IMR-90 (cell line): ENCODE measurements at regions not wholly inside any gene's neighbourhood (a gene's known extent, or its start where the extent isn't known, plus 50 kb on each side); places are given as distances from the start of the nearest gene placed in this dataset.

Experiments
- ATAC-seq: fragments of 200-7000 bp; cut with Tn5 transposase; 2 replicates; pipeline ENCODE4 v1.9.1; 2020; ENCODE audit warnings: low read depth, mild to moderate bottlenecking, moderate library complexity
- BruUV-seq: library from RNA; stranded (reverse); fragments of 400-500 nt; replicated peaks from 2 replicates; lab custom pipeline; 2021; lab: Mats Ljungman, UMichigan
- CTCF ChIA-PET: fragments of 300-600 bp; formaldehyde crosslinking; extraction: SDS; loops from one replicate; lab custom pipeline; 2021; ENCODE audit warnings: antibody characterized with exemption; lab: Yijun Ruan, JAX
- POLR2A ChIA-PET: fragments of 300-600 bp; sonication (Branson Sonifier 250); formaldehyde crosslinking; loops from one replicate; lab custom pipeline; 2022; ENCODE audit warnings: antibody characterized with exemption; ENCODE audit not compliant: unreplicated experiment; lab: Charles Lee
- DNase-seq: peaks from one replicate; pipeline ENCODE4 v3.0.0; 2013
- H2AFZ ChIP-seq: replicated peaks from 2 replicates; pipeline ENCODE3; 2013; ENCODE audit warnings: low read length, mild to moderate bottlenecking; ENCODE audit not compliant: poor library complexity
- H2AK5ac ChIP-seq: 2 replicates; pipeline ENCODE4 v1.6.1; 2013; ENCODE audit warnings: low read depth, low read length, inconsistent platforms
- H2AK9ac ChIP-seq: replicated peaks from 2 replicates; pipeline ENCODE3; 2013; ENCODE audit warnings: mild to moderate bottlenecking, low read depth, low read length, moderate library complexity; ENCODE audit not compliant: poor library complexity
- H2BK120ac ChIP-seq: 2 replicates; pipeline ENCODE4 v1.6.1; 2013; ENCODE audit warnings: low read depth, low read length, inconsistent platforms
- H2BK15ac ChIP-seq: 3 replicates; pipeline ENCODE4 v1.6.1; 2013; ENCODE audit warnings: low read depth, low read length, inconsistent platforms
- H2BK20ac ChIP-seq: 2 replicates; pipeline ENCODE4 v1.6.1; 2013; ENCODE audit warnings: low read depth, mild to moderate bottlenecking, inconsistent platforms, low read length, moderate library complexity
- H2BK5ac ChIP-seq: 2 replicates; pipeline ENCODE4 v1.6.1; 2013; ENCODE audit warnings: mild to moderate bottlenecking, low read depth, low read length, inconsistent platforms; ENCODE audit not compliant: poor library complexity, severe bottlenecking
- H3K14ac ChIP-seq: replicated peaks from 2 replicates; pipeline ENCODE4 v1.6.1; 2013; ENCODE audit warnings: low read depth, low read length, inconsistent platforms
- H3K18ac ChIP-seq: 2 replicates; pipeline ENCODE4 v1.6.1; 2013; ENCODE audit warnings: low read depth, low read length, control low read depth
- H3K23ac ChIP-seq: 2 replicates; pipeline ENCODE4 v1.6.1; 2013; ENCODE audit warnings: low read depth, low read length, inconsistent platforms
- H3K27ac ChIP-seq: 2 replicates; pipeline ENCODE4 v1.5.1; 2013; ENCODE audit warnings: mild to moderate bottlenecking, control low read depth, low read length; ENCODE audit not compliant: insufficient read depth
- H3K27me3 ChIP-seq: 2 replicates; pipeline ENCODE4 v1.6.1; 2013; ENCODE audit warnings: low read length; ENCODE audit not compliant: control insufficient read depth, insufficient read depth
- H3K36me3 ChIP-seq: 2 replicates; pipeline ENCODE4 v1.6.1; 2013; ENCODE audit warnings: low read length, mixed read lengths; ENCODE audit not compliant: control insufficient read depth, insufficient read depth
- H3K4ac ChIP-seq: 2 replicates; pipeline ENCODE4 v1.6.1; 2013; ENCODE audit warnings: low read depth, low read length, inconsistent platforms
- H3K4me1 ChIP-seq: 2 replicates; pipeline ENCODE4 v1.6.1; 2013; ENCODE audit warnings: low read length, mixed read lengths; ENCODE audit not compliant: control insufficient read depth, insufficient read depth
- H3K4me2 ChIP-seq: 2 replicates; pipeline ENCODE4 v1.6.1; 2013; ENCODE audit warnings: low read depth, mild to moderate bottlenecking, control low read depth, low read length, moderate library complexity
- H3K4me3 ChIP-seq: 2 replicates; pipeline ENCODE4 v1.5.1; 2013; ENCODE audit warnings: low read depth, mild to moderate bottlenecking, control low read depth, low read length, moderate library complexity; ENCODE audit not compliant: insufficient read depth
- H3K56ac ChIP-seq: 2 replicates; pipeline ENCODE4 v1.6.1; 2013; ENCODE audit warnings: low read length, inconsistent platforms; ENCODE audit not compliant: insufficient read depth; ENCODE audit errors: extremely low read depth
- H3K79me1 ChIP-seq, 2 experiments: 2 replicates each; pipeline ENCODE4 v1.6.1; 2013; ENCODE audit warnings: low read length in 2 of 2, inconsistent platforms in 1 of 2, low read depth in 1 of 2
- H3K9ac ChIP-seq: 2 replicates; pipeline ENCODE4 v1.6.1; 2013; ENCODE audit warnings: low read depth, low read length, control low read depth
- H3K9me1 ChIP-seq: 2 replicates; pipeline ENCODE4 v1.6.1; 2013; ENCODE audit warnings: low read length, inconsistent platforms; ENCODE audit not compliant: insufficient read depth
- H3K9me3 ChIP-seq: 2 replicates; pipeline ENCODE4 v1.6.1; 2013; ENCODE audit warnings: low read length; ENCODE audit not compliant: control insufficient read depth, insufficient read depth
- H4K20me1 ChIP-seq: 2 replicates; pipeline ENCODE4 v1.6.1; 2013; ENCODE audit warnings: low read length, inconsistent platforms; ENCODE audit not compliant: insufficient read depth
- H4K5ac ChIP-seq: 2 replicates; pipeline ENCODE4 v1.6.1; 2013; ENCODE audit warnings: mild to moderate bottlenecking, low read depth, low read length, control low read depth
- H4K8ac ChIP-seq, 2 experiments: 2 replicates each; pipeline ENCODE4 v1.6.1; 2013; ENCODE audit warnings: low read depth in 2 of 2, low read length in 2 of 2, control low read depth in 1 of 2, inconsistent platforms in 1 of 2
- H4K91ac ChIP-seq: 2 replicates; pipeline ENCODE4 v1.6.1; 2013; ENCODE audit warnings: low read depth, low read length, inconsistent platforms; ENCODE audit not compliant: insufficient read depth
- BHLHE40 ChIP-seq: fragments of 150-350 bp; IDR thresholded peaks from 2 replicates; pipeline ENCODE4 v1.6.1; 2016; ENCODE audit warnings: mild to moderate bottlenecking, low read depth, low read length
- CHD1 ChIP-seq: IDR thresholded peaks from 2 replicates; pipeline ENCODE4 v1.6.1; 2012; ENCODE audit warnings: low read depth, low read length, improper control_type of control experiment
- MAFK ChIP-seq: IDR thresholded peaks from 2 replicates; pipeline ENCODE4 v1.6.1; 2012; ENCODE audit warnings: low read depth, low read length, improper control_type of control experiment
- WGBS, 2 experiments: methylation state at CpG; one replicate each; pipeline versions ENCODE4 v1.1.5 to v1.1.7; 2013; ENCODE audit warnings: missing lambda C conversion rate in 2 of 2; ENCODE audit not compliant: insufficient read length in 1 of 2; ENCODE audit errors: extremely low coverage in 2 of 2; 5-methylcytosine and 5-hydroxymethylcytosine counted together
- dilution Hi-C: fragments of 300-500 bp; cut with HindIII; formaldehyde crosslinking; loops from one replicate; pipeline ENCODE4 v1.14.3; 2018; ENCODE audit warnings: low sequenced_read_pairs; ENCODE audit not compliant: unreplicated experiment
- in situ Hi-C: fragments of 300-500 bp; cut with MboI; formaldehyde crosslinking; loops from 3 replicates; pipeline ENCODE4 v1.14.3; 2019; ENCODE audit warnings: low sequenced_read_pairs, inconsistent platforms, mixed read lengths
- intact Hi-C: fragments of 100-400 bp; cut with micrococcal nuclease; formaldehyde crosslinking; loops from 2 replicates; pipeline ENCODE4 v1.10.0; 2022

- no peaks in the 10 kb centered on the region for H3K27me3 ChIP-seq
- H4K5ac ChIP-seq = no peak overlapping the region
- CTCF ChIA-PET = no interaction called here
- no peak overlapping the region for H2BK5ac ChIP-seq
- dilution Hi-C loops = no loop called here
- H3K36me3 ChIP-seq = no peaks in the 10 kb centered on the region
- H3K27ac ChIP-seq = no peak overlapping the region
- H2AFZ ChIP-seq = no peak overlapping the region
- H3K14ac ChIP-seq = no peak overlapping the region
- no TSS peak for BruUV-seq
- no peak overlapping the region for H2AK9ac ChIP-seq
- H3K4me1 ChIP-seq = no peaks in the 10 kb centered on the region
- no peak overlapping the region for H2AK5ac ChIP-seq
- no peak overlapping the region for H3K56ac ChIP-seq
- H3K4ac ChIP-seq = no peak overlapping the region
- H3K4me2 ChIP-seq = no peak overlapping the region
- H3K9me1 ChIP-seq = no peaks in the 10 kb centered on the region
- ATAC-seq (no peak), DNase-seq (no peak)
- TF ChIP-seq BHLHE40 = no peak
- peak; percentile 74 for TF ChIP-seq MAFK
- no peak for TF ChIP-seq CHD1
- H2BK15ac ChIP-seq = no peak overlapping the region
- H3K23ac ChIP-seq = no peak overlapping the region
- in situ Hi-C loops = no loop called here
- H4K91ac ChIP-seq = no peak overlapping the region
- H4K8ac ChIP-seq = no peak overlapping the region
- POLR2A ChIA-PET = no interaction called here
- no peak overlapping the region for H3K4me3 ChIP-seq
- no peak overlapping the region for H2BK120ac ChIP-seq
- no CpG with 5 or more reads among the region's 2 CpGs for WGBS, 2 experiments
- no peak overlapping the region for H3K18ac ChIP-seq
- no peak overlapping the region for H3K9ac ChIP-seq
- H2BK20ac ChIP-seq = no peak overlapping the region
- H4K20me1 ChIP-seq = no peaks in the 10 kb centered on the region
- no peaks in the 10 kb centered on the region for H3K79me1 ChIP-seq
- no peaks in the 10 kb centered on the region; the same call in 1 of the 2 replicates for H3K9me3 ChIP-seq
- intact Hi-C loops = no loop called here
Observed at GRCh38 chr4:18611026-18611425, 589.5 kb upstream of the LCORL start.
